MM.1S (cell line): ENCODE measurements at regions not wholly inside any gene's neighbourhood (a gene's known extent, or its start where the extent isn't known, plus 50 kb on each side); places are given as distances from the start of the nearest gene placed in this dataset.

ENCODE experiments used
- DNase-seq: peaks from one replicate; pipeline ENCODE4 v3.0.0-alpha.2; 2015
- H2AFZ ChIP-seq: fragments of 300-600 bp; sonication (generic); 2 replicates; pipeline ENCODE4 v1.6.0; 2016; ENCODE audit warnings: antibody characterized with exemption, low read length
- H3F3A ChIP-seq: fragments of 300-600 bp; sonication (generic); 2 replicates; pipeline ENCODE4 v1.6.1; 2016; ENCODE audit warnings: mild to moderate bottlenecking, antibody characterized with exemption, low read length, moderate library complexity, mixed read lengths; ENCODE audit not compliant: insufficient read depth
- H3K27ac ChIP-seq: fragments of 300-600 bp; sonication (generic); 2 replicates; pipeline ENCODE4 v1.5.1; 2016; ENCODE audit warnings: mild to moderate bottlenecking, low read length
- H3K27me3 ChIP-seq: fragments of 300-600 bp; sonication (generic); replicated peaks from 2 replicates; pipeline ENCODE4 v1.6.0; 2016; ENCODE audit warnings: low read length; ENCODE audit not compliant: insufficient read depth
- H3K36me3 ChIP-seq: fragments of 300-600 bp; sonication (generic); replicated peaks from 2 replicates; pipeline ENCODE4 v1.6.1; 2016; ENCODE audit warnings: mild to moderate bottlenecking, low read length, mixed read lengths; ENCODE audit not compliant: insufficient read depth
- H3K4me1 ChIP-seq: fragments of 300-600 bp; sonication (generic); 2 replicates; pipeline ENCODE4 v1.6.1; 2016; ENCODE audit warnings: low read length, mixed read lengths
- H3K4me2 ChIP-seq: fragments of 300-600 bp; sonication (generic); 2 replicates; pipeline ENCODE4 v1.6.0; 2016; ENCODE audit warnings: low read depth, low read length
- H3K4me3 ChIP-seq: fragments of 300-600 bp; sonication (generic); 2 replicates; pipeline ENCODE4 v1.5.1; 2016; ENCODE audit warnings: low read length, mixed read lengths
- H3K79me2 ChIP-seq: fragments of 300-600 bp; sonication (generic); 2 replicates; pipeline ENCODE4 v1.6.1; 2016; ENCODE audit warnings: mixed run types, low read length, mixed read lengths
- H3K9ac ChIP-seq: fragments of 300-600 bp; sonication (generic); 2 replicates; pipeline ENCODE4 v1.6.1; 2016; ENCODE audit warnings: low read length, mixed read lengths
- H3K9me2 ChIP-seq: fragments of 300-600 bp; sonication (generic); replicated peaks from 2 replicates; pipeline ENCODE4 v1.6.1; 2016; ENCODE audit warnings: mild to moderate bottlenecking, low read length, mixed read lengths; ENCODE audit not compliant: insufficient read depth
- H3K9me3 ChIP-seq: fragments of 300-600 bp; sonication (generic); replicated peaks from 2 replicates; pipeline ENCODE4 v1.6.1; 2016; ENCODE audit warnings: mild to moderate bottlenecking, low read length, mixed read lengths; ENCODE audit not compliant: insufficient read depth
- H4K20me1 ChIP-seq: fragments of 300-600 bp; sonication (generic); 2 replicates; pipeline ENCODE4 v1.6.1; 2016; ENCODE audit warnings: mild to moderate bottlenecking, low read length, moderate library complexity, mixed read lengths; ENCODE audit not compliant: insufficient read depth
- EZH2 ChIP-seq: fragments of 300-600 bp; sonication (generic); optimal IDR thresholded peaks from 2 replicates; pipeline ENCODE3; 2017; ENCODE audit warnings: low read depth, mild to moderate bottlenecking, antibody characterized with exemption, low read length, mixed read lengths
- EZH2phosphoT487 ChIP-seq: fragments of 300-600 bp; sonication (generic); IDR thresholded peaks from 2 replicates; pipeline ENCODE4 v1.6.1; 2018; ENCODE audit warnings: antibody characterized with exemption, low read length
- TF ChIP-seq, protein P1 (sequence below): fragments of 300-600 bp; sonication (generic); IDR thresholded peaks from 2 replicates; pipeline ENCODE4 v1.5.1; 2016; ENCODE audit warnings: antibody characterized with exemption, low read length, mixed read lengths

DNA sequence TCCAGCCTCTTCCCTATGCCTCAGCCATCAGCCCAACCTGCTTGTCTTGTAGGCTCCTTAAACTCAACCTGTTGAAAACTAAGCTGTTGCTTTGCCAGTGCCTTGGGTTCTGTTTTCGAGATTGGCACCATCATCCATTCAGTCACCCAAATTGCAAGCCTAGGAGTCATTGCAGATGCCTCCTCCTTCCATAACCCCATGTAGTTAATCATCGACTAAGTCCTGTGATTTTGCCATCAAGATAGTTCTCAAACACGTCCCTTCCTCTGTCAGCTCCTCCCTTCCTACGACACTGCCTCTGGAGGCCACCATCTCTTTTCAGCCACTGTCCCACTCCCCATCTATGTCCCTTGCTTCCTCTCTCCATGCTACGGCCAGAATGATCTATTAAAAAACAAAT, 168.1 kb downstream of the RAB11FIP2 start:
- DNase-seq = no peak
- H3K4me1 ChIP-seq = no peaks in the 10 kb centered on the region

DNA sequence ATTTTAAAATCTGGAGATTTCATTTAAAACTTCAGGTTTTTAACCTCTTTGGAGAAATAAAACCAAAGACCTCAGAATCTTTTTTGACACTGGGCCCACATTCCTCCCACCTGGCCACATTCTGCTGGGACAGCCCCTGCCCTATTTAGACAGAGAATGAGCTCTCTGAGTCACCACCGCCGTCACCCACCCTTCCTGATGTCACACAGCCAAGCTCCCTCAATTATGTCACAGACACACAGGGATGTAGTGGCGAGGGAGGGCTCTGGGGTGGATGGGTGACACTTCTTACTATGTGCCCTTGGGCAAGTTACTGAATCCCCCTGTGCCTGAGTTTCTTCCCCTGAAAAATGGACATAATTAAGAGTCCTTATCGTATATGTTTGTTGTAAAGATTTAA, 162.6 kb downstream of the RAB11FIP2 start:
- Histone ChIP-seq H3K36me3 (no peaks in the 10 kb centered on the region), H3K27me3 (no peaks in the 10 kb centered on the region)

More for the DNA sequence above, 168.1 kb downstream of the RAB11FIP2 start:
- Histone ChIP-seq H2AFZ (no peak overlapping the region), H3K27ac (no peak overlapping the region), H3K4me2 (no peak overlapping the region), H3K9ac (no peak overlapping the region), H3K36me3 (no peaks in the 10 kb centered on the region), H4K20me1 (no peaks in the 10 kb centered on the region), H3F3A (no peaks in the 10 kb centered on the region), H3K9me2 (no peaks in the 10 kb centered on the region), H3K4me3 (no peak overlapping the region), H3K79me2 (no peaks in the 10 kb centered on the region), H3K9me3 (no peaks in the 10 kb centered on the region), H3K27me3 (no peaks in the 10 kb centered on the region)
- TF ChIP-seq EZH2phosphoT487 (no peak), EZH2 (no peak)
- TF ChIP-seq, protein P1, sequence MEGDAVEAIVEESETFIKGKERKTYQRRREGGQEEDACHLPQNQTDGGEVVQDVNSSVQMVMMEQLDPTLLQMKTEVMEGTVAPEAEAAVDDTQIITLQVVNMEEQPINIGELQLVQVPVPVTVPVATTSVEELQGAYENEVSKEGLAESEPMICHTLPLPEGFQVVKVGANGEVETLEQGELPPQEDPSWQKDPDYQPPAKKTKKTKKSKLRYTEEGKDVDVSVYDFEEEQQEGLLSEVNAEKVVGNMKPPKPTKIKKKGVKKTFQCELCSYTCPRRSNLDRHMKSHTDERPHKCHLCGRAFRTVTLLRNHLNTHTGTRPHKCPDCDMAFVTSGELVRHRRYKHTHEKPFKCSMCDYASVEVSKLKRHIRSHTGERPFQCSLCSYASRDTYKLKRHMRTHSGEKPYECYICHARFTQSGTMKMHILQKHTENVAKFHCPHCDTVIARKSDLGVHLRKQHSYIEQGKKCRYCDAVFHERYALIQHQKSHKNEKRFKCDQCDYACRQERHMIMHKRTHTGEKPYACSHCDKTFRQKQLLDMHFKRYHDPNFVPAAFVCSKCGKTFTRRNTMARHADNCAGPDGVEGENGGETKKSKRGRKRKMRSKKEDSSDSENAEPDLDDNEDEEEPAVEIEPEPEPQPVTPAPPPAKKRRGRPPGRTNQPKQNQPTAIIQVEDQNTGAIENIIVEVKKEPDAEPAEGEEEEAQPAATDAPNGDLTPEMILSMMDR = no peak

DNA sequence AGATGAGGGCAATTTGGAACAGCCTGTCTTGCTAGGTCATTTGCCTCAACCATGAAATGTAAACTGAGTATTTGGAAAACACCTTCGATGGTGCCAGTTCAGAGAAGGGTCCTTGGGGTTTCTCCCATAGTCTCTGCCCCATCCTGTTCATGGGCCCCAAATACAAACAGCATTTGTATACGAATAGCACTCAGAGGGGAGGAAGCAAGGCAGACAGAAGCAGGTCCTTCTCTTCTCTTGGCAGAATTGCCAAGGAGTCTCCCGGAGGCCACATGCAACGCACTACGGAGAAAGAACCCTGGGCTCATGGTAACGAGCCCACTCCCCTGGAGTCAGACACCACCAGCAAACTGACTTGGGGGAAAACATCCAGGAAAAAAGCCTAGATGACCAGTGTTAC, 162.1 kb downstream of the RAB11FIP2 start:
- Histone ChIP-seq H3K27me3 (no peaks in the 10 kb centered on the region), H2AFZ (no peak overlapping the region), H3F3A (no peaks in the 10 kb centered on the region), H3K4me3 (no peak overlapping the region), H3K36me3 (no peaks in the 10 kb centered on the region), H3K9me3 (no peaks in the 10 kb centered on the region), H3K9me2 (no peaks in the 10 kb centered on the region), H4K20me1 (no peaks in the 10 kb centered on the region), H3K27ac (no peak overlapping the region), H3K79me2 (no peaks in the 10 kb centered on the region), H3K4me1 (no peaks in the 10 kb centered on the region), H3K4me2 (no peak overlapping the region), H3K9ac (no peak overlapping the region)
- DNase-seq = no peak
- TF ChIP-seq EZH2 (no peak), EZH2phosphoT487 (no peak)
- TF ChIP-seq, protein P1 = no peak

More for the DNA sequence above, 162.6 kb downstream of the RAB11FIP2 start:
- Histone ChIP-seq H3K79me2 (no peaks in the 10 kb centered on the region), H3F3A (no peaks in the 10 kb centered on the region), H2AFZ (no peak overlapping the region), H3K9me2 (no peaks in the 10 kb centered on the region), H3K27ac (no peak overlapping the region), H4K20me1 (no peaks in the 10 kb centered on the region), H3K4me1 (no peaks in the 10 kb centered on the region), H3K4me2 (no peak overlapping the region), H3K4me3 (no peak overlapping the region), H3K9ac (no peak overlapping the region), H3K9me3 (no peaks in the 10 kb centered on the region)
- TF ChIP-seq EZH2phosphoT487 (no peak), EZH2 (no peak)
- TF ChIP-seq, protein P1 = no peak
- DNase-seq = no peak
